ENCODE measurements at regions not wholly inside any gene's neighbourhood (a gene's known extent, or its start where the extent isn't known, plus 50 kb on each side); places are given as distances from the start of the nearest gene placed in this dataset.

GRCh38 chr11:45412521-45412920 is 126.4 kb upstream of the SYT13 start:
- TF ChIP-seq EZH2 (IDR thresholded peaks at IDR 0.05; ENCODE audit: insufficient read depth, poor library complexity, severe bottlenecking) (no peak), EZH2phosphoT487 (IDR thresholded peaks at IDR 0.05; ENCODE audit: insufficient read depth, low read depth) (no peak)

All from GM23248 (cell line).